Upper lobe of right lung (tissue), 1 donor: ENCODE measurements at regions not wholly inside any gene's neighbourhood (a gene's known extent, or its start where the extent isn't known, plus 50 kb on each side); places are given as distances from the start of the nearest gene placed in this dataset.

ENCODE experiments used
- ATAC-seq: fragments of 200-7000 bp; cut with Tn5 transposase; one replicate; pipeline ENCODE4 v1.9.1; 2020; ENCODE audit warnings: mild to moderate bottlenecking, moderate library complexity
- DNase-seq: peaks from one replicate; pipeline ENCODE4 v3.0.0-alpha.2; 2020
- H3K27ac ChIP-seq: fragments of 200-600 bp; one replicate; pipeline ENCODE4 v1.8.0; 2022
- H3K27me3 ChIP-seq: fragments of 200-600 bp; one replicate; pipeline ENCODE4 v1.8.0; 2022; ENCODE audit warnings: mild to moderate bottlenecking
- H3K36me3 ChIP-seq: fragments of 200-600 bp; one replicate; pipeline ENCODE4 v1.8.0; 2022
- H3K4me1 ChIP-seq: fragments of 200-600 bp; one replicate; pipeline ENCODE4 v1.8.0; 2022
- H3K4me3 ChIP-seq: fragments of 200-600 bp; one replicate; pipeline ENCODE4 v1.8.0; 2022; ENCODE audit warnings: mild to moderate bottlenecking
- H3K9me3 ChIP-seq: fragments of 200-600 bp; one replicate; pipeline ENCODE4 v1.8.0; 2022
- intact Hi-C: fragments of 100-400 bp; cut with DNase I; formaldehyde crosslinking; loops from one replicate; pipeline ENCODE4 v1.11.0; 2022
- TF ChIP-seq, protein P1 (sequence below): fragments of 200-600 bp; IDR thresholded peaks from one replicate; pipeline ENCODE4 v1.8.0; 2022; ENCODE audit warnings: antibody characterized with exemption
- donor health status: DM: no; HTN: yes; CAD: no; lungs with severe emphysema.

DNA sequence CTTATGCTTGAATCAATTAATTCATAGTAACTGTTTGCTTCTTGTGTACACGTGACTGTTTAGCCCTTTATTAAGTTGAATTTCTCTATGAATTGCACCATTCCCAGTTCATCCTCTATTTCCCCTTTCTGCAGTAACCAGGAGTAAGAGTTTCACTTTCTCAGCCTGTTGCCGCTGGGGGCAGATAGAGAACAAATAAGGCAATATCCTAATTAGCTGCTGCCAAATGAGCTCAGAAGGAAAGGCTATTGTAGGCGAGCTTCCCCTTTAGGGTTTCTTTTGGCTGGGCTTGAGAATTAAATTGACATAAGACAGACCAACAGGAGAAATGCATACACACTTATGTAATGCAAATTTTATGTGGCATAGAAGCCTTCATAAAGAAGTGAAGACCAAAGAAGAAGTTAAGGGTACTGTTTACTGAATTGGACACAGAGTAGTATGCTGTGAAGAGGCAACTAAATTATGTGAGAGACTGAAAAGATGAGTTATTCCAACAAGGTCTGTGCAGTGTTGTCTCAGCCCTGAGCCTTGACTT, 1594.7 kb downstream of the TECRL start:
- H3K4me1 ChIP-seq = no peaks in the 10 kb centered on the region
- H3K36me3 ChIP-seq = no peaks in the 10 kb centered on the region
- H3K27ac ChIP-seq = no peak overlapping the region
- no peak for DNase-seq
- H3K9me3 ChIP-seq = no peaks in the 10 kb centered on the region
- TF ChIP-seq, protein P1, sequence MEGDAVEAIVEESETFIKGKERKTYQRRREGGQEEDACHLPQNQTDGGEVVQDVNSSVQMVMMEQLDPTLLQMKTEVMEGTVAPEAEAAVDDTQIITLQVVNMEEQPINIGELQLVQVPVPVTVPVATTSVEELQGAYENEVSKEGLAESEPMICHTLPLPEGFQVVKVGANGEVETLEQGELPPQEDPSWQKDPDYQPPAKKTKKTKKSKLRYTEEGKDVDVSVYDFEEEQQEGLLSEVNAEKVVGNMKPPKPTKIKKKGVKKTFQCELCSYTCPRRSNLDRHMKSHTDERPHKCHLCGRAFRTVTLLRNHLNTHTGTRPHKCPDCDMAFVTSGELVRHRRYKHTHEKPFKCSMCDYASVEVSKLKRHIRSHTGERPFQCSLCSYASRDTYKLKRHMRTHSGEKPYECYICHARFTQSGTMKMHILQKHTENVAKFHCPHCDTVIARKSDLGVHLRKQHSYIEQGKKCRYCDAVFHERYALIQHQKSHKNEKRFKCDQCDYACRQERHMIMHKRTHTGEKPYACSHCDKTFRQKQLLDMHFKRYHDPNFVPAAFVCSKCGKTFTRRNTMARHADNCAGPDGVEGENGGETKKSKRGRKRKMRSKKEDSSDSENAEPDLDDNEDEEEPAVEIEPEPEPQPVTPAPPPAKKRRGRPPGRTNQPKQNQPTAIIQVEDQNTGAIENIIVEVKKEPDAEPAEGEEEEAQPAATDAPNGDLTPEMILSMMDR = no peak
- no peak overlapping the region for H3K4me3 ChIP-seq
- ATAC-seq = no peak
- intact Hi-C loops = no loop called here
- H3K27me3 ChIP-seq = no peaks in the 10 kb centered on the region

DNA sequence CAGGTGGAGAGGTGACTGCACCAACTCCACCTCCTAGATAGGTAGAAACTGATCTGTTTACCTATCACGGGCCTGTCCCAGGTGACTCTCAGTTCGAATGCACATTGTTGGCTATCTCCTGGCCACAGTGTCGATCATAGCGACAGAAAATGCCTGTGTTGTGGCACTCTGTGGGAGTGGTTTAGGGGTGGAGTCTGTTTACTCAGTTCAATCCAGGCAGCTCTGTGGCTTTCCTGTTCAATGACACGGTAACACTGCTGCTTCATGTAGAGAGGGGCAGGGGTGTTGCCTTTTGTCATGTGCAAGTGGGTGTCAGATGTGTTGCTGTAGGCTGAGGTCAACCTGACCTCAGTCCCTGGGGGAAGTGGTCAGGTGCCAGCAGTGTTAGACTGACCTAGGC, 1602.4 kb downstream of the TECRL start:
- H3K27ac ChIP-seq = no peak overlapping the region
- intact Hi-C loops = no loop called here
- no peaks in the 10 kb centered on the region for H3K4me1 ChIP-seq
- no peak for DNase-seq
- no peak overlapping the region for H3K4me3 ChIP-seq
- ATAC-seq = peak; percentile 22
- TF ChIP-seq, protein P1 = no peak
- no peaks in the 10 kb centered on the region for H3K27me3 ChIP-seq
- no peaks in the 10 kb centered on the region for H3K9me3 ChIP-seq
- H3K36me3 ChIP-seq = no peaks in the 10 kb centered on the region

DNA sequence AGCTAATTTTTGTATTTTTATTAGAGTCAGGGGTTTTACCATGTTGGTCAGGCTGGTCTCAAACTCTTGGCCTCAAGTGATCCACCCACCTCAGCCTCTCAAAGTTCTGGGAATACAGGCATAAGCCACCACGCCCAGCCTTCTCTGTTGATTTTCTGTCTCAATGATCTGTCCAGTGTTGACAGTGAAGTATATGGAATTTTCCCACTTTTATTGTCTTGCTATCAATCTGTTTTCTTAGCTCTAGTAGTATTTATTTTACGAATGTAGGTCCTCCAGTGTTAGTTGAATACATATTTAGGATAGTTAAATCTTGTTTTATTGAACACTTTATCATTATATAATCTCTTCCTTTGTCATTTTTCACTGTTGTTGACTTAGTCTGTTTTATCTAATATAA, 1603.9 kb downstream of the ADGRL3 start:
- Histone ChIP-seq H3K27ac (no peak overlapping the region), H3K36me3 (no peaks in the 10 kb centered on the region), H3K27me3 (no peaks in the 10 kb centered on the region), H3K4me1 (no peaks in the 10 kb centered on the region), H3K9me3 (no peaks in the 10 kb centered on the region), H3K4me3 (no peak overlapping the region)
- DNase-seq = no peak
- intact Hi-C loops = no loop called here
- ATAC-seq = no peak
- TF ChIP-seq, protein P1 = no peak

DNA sequence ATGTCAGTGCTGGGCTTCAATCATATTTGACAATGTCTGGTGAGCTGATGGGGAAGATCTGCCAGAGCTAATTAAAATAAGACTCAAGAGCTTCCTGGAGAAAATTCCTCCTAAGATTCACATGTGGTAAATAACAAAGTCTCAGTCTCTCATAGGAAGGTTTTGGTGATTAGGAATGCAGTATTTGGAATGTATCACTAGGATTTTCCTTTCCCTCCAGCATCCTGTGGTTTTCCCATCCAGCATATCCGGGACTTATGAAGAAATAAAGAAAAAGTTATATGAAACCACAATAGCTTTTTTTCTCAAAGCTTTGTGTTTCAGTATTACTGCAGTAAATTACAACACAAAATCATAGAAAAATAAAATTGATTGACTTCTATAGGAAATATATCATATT, 1597.1 kb downstream of the ADGRL3 start:
- no peak overlapping the region for H3K27ac ChIP-seq
- DNase-seq = no peak
- H3K27me3 ChIP-seq = no peaks in the 10 kb centered on the region
- ATAC-seq = no peak
- intact Hi-C loops = no loop called here
- no peaks in the 10 kb centered on the region for H3K9me3 ChIP-seq
- H3K4me3 ChIP-seq = no peak overlapping the region
- no peaks in the 10 kb centered on the region for H3K36me3 ChIP-seq
- TF ChIP-seq, protein P1 = no peak
- no peaks in the 10 kb centered on the region for H3K4me1 ChIP-seq

DNA sequence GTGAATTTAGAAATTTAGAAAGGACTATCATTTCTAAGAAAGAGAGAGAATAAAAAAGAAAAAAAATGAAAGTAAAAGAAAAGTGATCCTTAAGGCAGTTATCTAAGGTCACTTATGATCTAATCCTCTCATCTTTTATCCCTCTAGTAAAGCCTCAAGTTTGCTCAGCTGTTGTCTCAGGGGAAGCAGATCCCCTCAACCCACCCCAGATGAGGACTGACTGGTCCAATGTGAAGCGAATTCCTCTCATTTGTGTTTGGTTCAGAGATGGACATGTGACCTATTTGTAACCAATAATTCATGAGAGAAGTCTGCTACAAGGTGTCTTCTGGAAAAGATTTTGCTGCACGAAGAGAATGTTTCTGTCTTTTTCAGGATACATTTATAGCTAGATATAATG, 1591.3 kb downstream of the ADGRL3 start:
- ATAC-seq = no peak
- H3K4me1 ChIP-seq = no peaks in the 10 kb centered on the region
- H3K27me3 ChIP-seq = no peaks in the 10 kb centered on the region
- no peak for DNase-seq
- H3K4me3 ChIP-seq = no peak overlapping the region
- H3K9me3 ChIP-seq = no peaks in the 10 kb centered on the region
- intact Hi-C loops = no loop called here
- no peak overlapping the region for H3K27ac ChIP-seq
- no peaks in the 10 kb centered on the region for H3K36me3 ChIP-seq
- TF ChIP-seq, protein P1 = no peak

DNA sequence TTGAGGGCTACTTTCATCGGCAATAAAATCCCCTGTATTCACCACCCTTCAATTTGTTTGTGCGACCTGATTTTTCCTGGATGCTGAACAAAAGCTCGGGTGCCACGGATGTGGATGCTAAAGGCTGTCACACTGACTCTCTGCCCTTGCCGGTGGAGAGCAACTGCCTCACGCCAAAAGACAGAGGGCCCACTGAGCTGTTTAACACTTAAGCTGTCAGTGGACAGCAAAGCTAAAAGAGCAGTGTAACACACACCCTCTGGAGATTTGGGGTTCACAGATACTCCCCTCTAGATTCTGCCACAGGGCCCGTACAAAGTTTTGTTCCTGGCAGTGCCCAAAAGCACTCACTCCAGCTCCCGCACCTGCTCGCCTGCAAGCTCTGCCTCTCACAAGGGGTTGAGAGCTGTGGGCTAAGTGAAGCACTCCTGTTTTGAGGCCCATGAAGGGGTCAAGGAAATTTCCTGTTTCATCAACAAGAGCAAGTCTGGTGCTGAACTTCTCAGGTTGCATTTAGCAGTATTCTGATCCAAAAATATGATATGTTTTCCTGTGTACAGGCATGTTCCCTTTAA, 1571.9 kb downstream of the ADGRL3 start:
- Histone ChIP-seq H3K4me1 (no peaks in the 10 kb centered on the region), H3K4me3 (no peak overlapping the region), H3K27ac (no peak overlapping the region), H3K27me3 (no peaks in the 10 kb centered on the region), H3K9me3 (no peaks in the 10 kb centered on the region), H3K36me3 (no peaks in the 10 kb centered on the region)
- intact Hi-C loops = no loop called here
- DNase-seq (no peak), ATAC-seq (no peak)
- TF ChIP-seq, protein P1 = no peak
